GM18517 (cell line): ENCODE measurements at regions not wholly inside any gene's neighbourhood (a gene's known extent, or its start where the extent isn't known, plus 50 kb on each side); places are given as distances from the start of the nearest gene placed in this dataset.
"Not testable (repeated sequence)": the region's sequence is repeated elsewhere in the genome, so short reads cannot be mapped to it uniquely, and the experiment has no call there.

Experiments used
- ATAC-seq: cut with Tn5 transposase; IDR thresholded peaks from one replicate; pipeline ENCODE4 v1.9.1; 2021; ENCODE audit warnings: mild to moderate bottlenecking, moderate library complexity; ENCODE audit not compliant: unreplicated experiment

- no peak for ATAC-seq
Measured at GRCh38 chr14:44453433-44454171, 53.5 kb downstream of the FSCB start.

GRCh38 chr14:44450232-44450631 is 56.9 kb downstream of the FSCB start:
- ATAC-seq = not testable (repeated sequence)

GRCh38 chr14:44449680-44450079 is 57.4 kb downstream of the FSCB start:
- ATAC-seq = no peak

- no peak for ATAC-seq
Measured at GRCh38 chr14:44448951-44449358, 58.1 kb downstream of the FSCB start.

- ATAC-seq = no peak
Measured at GRCh38 chr14:44446965-44447364, 60.1 kb downstream of the FSCB start.

GRCh38 chr14:44444454-44444853 is 62.6 kb downstream of the FSCB start:
- no peak for ATAC-seq

GRCh38 chr14:44438936-44439335 is 68.1 kb downstream of the FSCB start:
- ATAC-seq = no peak

- no peak for ATAC-seq
Measured at GRCh38 chr14:44438221-44438620, 68.9 kb downstream of the FSCB start.

- ATAC-seq = no peak
Measured at GRCh38 chr14:44436458-44436857, 70.6 kb downstream of the FSCB start.

GRCh38 chr14:44428231-44428945 is 78.7 kb downstream of the FSCB start:
- no peak for ATAC-seq

- ATAC-seq = no peak
Measured at GRCh38 chr14:44422699-44423098, 84.4 kb downstream of the FSCB start.

GRCh38 chr14:44420226-44420625 is 86.9 kb downstream of the FSCB start:
- ATAC-seq = no peak

- ATAC-seq = no peak
Measured at GRCh38 chr14:44418856-44419255, 88.2 kb downstream of the FSCB start.

- ATAC-seq = no peak
Measured at GRCh38 chr14:44417809-44418208, 89.3 kb downstream of the FSCB start.

GRCh38 chr14:44414646-44415045 is 92.4 kb downstream of the FSCB start:
- no peak for ATAC-seq

- ATAC-seq = no peak
Measured at GRCh38 chr14:44412858-44413569, 94.1 kb downstream of the FSCB start.

GRCh38 chr14:44405011-44405486 is 102.0 kb downstream of the FSCB start:
- no peak for ATAC-seq

GRCh38 chr14:44404599-44404998 is 102.5 kb downstream of the FSCB start:
- no peak for ATAC-seq

GRCh38 chr14:44404036-44404435 is 103.0 kb downstream of the FSCB start:
- ATAC-seq = no peak

GRCh38 chr14:44403193-44403592 is 103.9 kb downstream of the FSCB start:
- ATAC-seq = no peak

- ATAC-seq = no peak
Measured at GRCh38 chr14:44396226-44396625, 110.9 kb downstream of the FSCB start.

GRCh38 chr14:44392984-44393383 is 114.1 kb downstream of the FSCB start:
- no peak for ATAC-seq
